Fibroblast of upper back skin (primary cell): ENCODE measurements at regions not wholly inside any gene's neighbourhood (a gene's known extent, or its start where the extent isn't known, plus 50 kb on each side); places are given as distances from the start of the nearest gene placed in this dataset.
"Not testable (repeated sequence)": the region's sequence is repeated elsewhere in the genome, so short reads cannot be mapped to it uniquely, and the experiment has no call there.

Experiments used
- DNase-seq: peaks from one replicate; pipeline ENCODE4 v3.0.0-alpha.2; 2013

GRCh38 chr16:59351305-59351903 is 617.3 kb upstream of the GOT2 start:
- DNase-seq: no peak

GRCh38 chr16:59350670-59351069 is 616.6 kb upstream of the GOT2 start:
- DNase-seq: no peak

DNA sequence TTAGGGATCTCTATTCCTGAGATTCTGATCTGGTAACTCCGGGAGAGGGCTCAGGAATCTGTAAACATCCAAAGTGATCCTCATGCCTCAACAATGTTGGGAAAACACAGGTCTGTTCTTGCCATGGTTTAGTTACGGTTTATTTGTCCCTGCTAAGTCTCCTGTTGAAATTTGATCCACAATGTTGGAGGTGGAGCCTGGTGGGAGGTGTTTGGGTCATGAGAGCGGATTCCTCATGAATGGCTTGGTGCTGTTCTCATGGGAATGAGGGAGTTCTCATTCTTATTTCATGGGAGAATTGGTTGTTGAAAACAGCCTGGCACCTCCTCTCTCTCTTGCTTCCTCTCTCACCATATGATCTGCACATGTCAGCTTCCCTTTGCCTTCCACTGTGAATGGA is 608.6 kb upstream of the GOT2 start:
- no peak for DNase-seq

DNA sequence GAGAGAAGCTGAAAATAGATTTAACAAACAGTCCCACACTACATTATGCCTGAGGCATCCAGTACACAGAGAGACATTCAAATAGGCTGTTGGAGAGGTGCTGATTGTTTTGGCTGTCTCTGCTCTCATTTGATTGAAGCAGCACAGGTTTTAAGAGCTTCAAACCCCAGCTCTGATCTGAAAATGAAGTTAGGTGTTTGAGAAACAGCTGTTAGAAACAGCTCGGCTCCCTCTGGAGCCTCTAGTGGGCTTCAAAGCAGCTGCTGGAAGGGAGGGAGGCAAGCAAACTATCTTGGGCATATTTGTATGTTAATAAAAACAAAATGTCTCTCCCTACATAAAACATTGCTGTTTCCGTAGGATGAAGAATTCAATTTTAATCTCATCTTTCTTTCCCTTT is 607.3 kb upstream of the GOT2 start:
- no peak for DNase-seq

DNA sequence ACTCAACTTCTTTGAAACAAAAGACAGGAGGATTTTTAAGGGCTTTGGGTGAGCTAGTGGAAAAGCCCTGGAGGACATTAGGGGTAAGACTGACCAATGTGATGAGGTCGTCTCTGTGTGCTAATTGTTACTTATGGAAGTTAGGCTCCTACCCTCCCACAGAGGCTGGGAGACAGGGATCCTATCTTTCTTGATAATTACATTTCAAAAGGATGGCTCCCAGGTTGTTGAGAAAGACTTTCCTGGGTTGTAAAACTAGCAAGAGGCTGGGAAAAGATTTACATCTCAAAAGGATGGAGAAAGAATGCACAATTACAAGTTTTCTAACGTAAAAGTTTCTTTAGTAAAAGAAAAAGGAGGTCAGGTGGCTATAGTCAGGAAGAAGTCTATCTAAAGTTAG is 605.8 kb upstream of the GOT2 start:
- no peak for DNase-seq

DNA sequence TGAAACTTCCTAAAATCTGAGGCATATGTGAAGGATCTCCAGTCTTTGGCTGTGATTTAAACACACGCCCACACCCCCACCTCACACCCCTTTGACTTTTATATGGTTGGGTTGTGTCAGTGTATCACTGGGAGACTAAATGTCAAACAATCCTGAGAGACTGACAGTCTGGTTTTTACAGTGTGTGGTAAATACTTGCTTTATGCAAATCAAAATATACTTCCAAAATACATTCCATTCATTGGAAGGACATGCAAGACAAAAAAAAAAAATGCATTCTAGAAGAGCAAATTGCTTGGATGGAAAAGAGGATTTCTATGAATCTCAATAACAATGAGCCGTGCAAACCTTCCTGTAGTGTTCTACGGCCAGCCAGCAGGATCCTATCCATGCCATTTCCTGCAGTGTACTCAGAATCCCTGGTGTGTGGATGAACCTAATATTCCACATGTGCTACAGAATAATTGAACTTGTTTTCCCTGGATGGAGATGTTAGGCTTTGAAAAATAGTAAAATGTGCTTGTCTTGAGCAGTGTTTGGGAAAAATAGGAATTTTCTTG is 602.1 kb upstream of the GOT2 start:
- no peak for DNase-seq

GRCh38 chr16:59331708-59332107 is 597.6 kb upstream of the GOT2 start:
- DNase-seq: not testable (repeated sequence)

- DNase-seq: peak; percentile 75
Measured at GRCh38 chr16:59330019-59330670, 596.0 kb upstream of the GOT2 start.

DNA sequence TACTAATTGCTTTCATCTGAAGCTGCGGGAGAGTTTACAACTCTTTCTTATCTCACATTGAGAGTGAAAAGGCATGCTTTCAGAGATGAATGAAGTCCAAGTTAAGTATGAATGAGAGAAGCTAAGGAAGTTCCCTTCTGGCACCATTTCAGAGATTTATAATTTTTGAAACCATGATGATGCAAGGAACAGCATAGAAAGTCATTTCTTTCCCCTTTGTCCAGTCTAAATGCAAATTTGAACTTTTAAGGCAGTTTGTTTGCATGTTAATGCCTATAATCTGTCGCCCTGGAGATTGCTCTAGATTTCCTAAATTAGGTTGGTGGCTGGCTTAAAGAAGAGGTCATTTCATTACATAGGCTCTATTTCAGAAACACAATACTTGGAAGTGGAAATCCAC is 594.8 kb upstream of the GOT2 start:
- DNase-seq: no peak

DNA sequence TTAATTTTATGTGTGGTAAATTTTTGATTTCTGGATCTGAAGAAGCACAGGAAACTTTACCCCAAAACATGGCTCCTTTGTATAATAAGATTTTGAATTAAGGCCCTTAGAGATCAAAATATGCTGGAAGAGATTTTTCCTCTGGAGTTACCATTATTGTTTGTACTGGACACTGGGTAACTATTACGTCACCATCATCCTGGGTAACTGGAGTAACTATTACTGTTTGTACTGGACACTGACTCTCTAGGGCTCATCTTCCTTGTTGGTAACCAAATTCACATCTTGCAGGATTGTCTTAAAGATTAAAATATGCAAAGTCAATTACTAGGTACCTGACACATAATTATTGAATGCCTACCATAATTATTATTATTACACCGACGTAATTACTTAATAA is 593.8 kb upstream of the GOT2 start:
- no peak for DNase-seq

GRCh38 chr16:59326955-59327354 is 592.8 kb upstream of the GOT2 start:
- DNase-seq: peak; percentile 20

DNA sequence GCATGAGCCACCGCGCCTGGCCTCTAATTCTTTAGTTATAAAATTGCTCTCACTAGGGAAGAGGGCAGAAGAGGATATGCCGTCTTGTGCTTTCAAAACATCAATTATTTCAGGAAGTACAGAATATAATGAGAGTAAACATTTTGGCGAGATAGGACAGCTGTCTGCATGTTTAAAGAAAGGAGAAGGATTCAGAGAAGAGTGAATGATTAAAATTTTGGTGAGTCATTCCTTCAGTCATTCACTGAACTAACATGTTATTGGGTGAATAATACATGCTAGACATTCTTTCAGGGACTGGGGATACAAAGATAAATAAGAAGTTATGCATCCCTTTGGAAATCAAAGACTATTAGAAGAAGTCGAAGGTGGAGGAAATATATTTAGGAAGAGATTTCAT is 590.3 kb upstream of the GOT2 start:
- peak; percentile 56 for DNase-seq

- DNase-seq: no peak
Measured at GRCh38 chr16:59320657-59321056, 586.5 kb upstream of the GOT2 start.

- no peak for DNase-seq
Measured at GRCh38 chr16:59319871-59320270, 585.8 kb upstream of the GOT2 start.

- peak; percentile 21 for DNase-seq
Measured at GRCh38 chr16:59305850-59306249, 571.7 kb upstream of the GOT2 start.

DNA sequence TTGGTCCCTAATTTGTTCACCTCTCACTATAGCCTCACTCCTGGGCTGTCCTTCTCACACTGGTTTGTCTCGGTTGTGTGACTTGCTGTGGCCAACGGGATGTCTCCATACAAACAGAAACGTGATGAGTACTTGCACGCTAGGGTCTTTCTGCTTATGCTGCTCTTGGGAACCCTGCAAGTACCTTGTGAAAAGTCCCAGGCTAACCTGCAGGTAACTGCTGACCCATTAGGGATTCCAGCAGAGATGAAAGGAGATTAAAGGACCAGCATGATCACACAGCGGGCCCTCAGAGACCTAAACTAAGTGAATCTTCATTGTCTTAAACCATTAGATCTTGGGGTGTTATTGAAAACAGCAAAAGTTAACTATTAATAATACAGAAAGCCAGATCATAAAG is 562.8 kb upstream of the GOT2 start:
- DNase-seq: no peak

GRCh38 chr16:59295993-59296736 is 562.0 kb upstream of the GOT2 start:
- peak; percentile 10 for DNase-seq

DNA sequence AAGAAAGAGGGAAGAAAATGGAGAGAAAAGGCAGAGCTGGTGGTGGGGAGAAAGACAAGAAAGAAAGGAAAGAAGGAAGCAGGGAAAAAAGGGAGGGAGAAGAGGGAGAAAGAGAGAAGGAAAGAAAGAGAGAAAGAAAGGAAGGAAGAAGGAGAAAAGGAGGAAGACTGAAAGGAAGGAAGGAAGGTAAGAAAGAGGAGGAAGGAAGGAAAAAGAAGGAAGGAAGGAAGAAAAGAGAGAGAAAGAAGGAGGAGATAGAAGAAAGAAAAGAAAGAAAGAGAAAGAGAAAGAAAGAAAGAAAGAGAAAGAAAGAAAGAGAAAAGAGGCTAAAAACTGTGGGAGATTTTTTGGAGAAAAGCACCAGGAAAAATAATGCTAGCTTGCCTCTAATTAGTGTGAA is 561.4 kb upstream of the GOT2 start:
- DNase-seq: no peak

GRCh38 chr16:59290718-59291117 is 556.6 kb upstream of the GOT2 start:
- DNase-seq: no peak

DNA sequence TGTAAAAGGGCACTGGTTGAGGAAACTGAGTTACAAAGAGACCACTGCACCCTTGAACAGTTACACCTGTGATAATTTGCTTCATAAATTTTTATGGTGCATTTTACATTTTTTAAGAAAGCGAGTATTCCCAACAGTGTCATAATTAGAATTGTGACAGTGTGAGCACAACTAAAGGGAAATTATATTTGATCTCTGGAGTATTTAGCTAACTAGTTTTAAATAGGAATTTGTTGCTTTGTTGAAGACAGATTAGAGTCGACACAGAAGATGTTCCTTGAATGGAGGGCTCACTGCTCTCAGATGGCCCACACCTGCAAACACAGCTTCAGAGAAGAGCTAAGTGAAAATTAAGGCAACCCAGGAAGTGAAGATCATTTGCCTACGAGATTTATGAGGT is 555.0 kb upstream of the GOT2 start:
- no peak for DNase-seq

DNA sequence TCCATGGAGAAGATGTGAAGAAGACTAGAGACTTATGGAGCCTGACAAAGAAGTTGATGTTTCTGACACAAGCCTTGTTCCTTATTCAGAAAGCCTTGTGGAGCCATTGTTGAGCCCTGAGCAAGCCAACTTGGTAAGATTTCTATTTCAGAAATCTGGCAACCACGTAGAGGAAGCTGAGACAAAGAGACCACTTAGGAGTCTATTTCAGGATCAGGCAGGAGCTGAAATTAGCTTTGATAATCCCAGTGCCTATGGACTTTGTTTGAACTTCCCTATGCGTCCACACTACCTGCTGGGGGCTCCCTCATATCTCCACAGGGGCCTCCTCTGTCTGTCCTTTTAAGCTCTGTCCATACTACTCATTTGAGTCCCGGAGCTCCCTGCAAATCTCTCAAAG is 540.0 kb upstream of the GOT2 start:
- no peak for DNase-seq

DNA sequence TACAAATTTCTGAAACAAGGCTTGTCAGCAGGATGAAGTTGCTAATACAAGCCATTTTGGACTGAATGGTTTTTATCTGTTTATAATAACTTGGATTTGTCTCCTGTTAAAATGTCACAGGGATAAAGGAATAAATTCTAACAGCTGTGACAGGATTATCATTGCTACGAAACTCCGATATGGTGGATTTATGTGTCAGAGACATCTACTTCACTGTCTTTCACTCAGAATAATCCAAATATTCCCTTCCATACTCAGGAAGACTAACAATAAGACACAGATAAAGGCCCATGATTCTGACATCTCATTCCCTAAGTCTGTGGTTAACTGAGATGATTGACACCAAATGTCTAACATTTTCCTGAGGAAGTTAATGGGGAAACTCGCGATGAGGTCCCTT is 529.8 kb upstream of the GOT2 start:
- DNase-seq: no peak

DNA sequence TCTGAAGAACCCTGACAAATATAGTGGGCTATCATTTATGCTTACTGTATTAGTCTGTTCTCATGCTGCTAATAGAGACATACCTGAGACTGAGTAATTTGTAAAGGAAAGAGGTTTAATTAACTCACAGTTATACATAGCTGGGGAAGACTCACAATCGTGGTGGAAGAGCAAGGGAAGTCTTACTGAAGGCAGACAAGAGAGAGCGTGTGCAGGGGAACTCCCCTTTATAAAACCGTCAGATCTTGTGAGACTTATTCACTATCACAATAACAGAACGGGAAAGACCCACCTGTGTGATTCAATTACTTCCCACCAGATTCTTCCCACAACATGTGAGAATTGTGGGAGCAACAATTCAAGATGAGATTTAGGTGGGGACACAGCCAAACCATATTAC is 526.8 kb upstream of the GOT2 start:
- no peak for DNase-seq

DNA sequence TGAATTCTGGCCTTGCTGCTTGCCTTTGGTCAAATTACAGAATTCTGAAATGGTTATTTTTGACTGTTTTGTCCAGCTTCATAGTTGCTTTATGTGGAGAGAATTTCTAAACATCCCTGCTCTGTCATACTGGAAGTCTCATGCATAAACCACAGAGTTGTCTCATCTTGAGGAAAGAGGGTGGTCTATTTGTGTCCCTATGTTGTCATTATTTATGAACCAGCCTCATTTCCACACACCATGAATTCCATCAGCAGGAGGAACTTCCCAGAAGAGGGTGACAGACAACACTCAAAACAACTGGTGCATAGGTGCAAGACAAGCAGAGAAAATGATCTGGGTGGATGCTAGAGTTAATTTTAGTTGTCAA is 525.8 kb upstream of the GOT2 start:
- peak; percentile 10 for DNase-seq
